OCI-LY3 (cell line): ENCODE measurements at regions not wholly inside any gene's neighbourhood (a gene's known extent, or its start where the extent isn't known, plus 50 kb on each side); places are given as distances from the start of the nearest gene placed in this dataset.

Experiments
- H2AFZ ChIP-seq: fragments of 200-600, 300-600 bp; shearing (Covaris generic); 2 replicates; pipeline ENCODE4 v1.6.0; 2014; ENCODE audit warnings: antibody characterized with exemption, low read depth, low read length
- H3K27ac ChIP-seq: fragments of 200-600, 300-600 bp; sonication (generic); 2 replicates; pipeline ENCODE4 v1.5.1; 2014; ENCODE audit warnings: mild to moderate bottlenecking, low read length, moderate library complexity, mixed read lengths
- H3K27me3 ChIP-seq: fragments of 200-600, 300-600 bp; sonication (generic); 2 replicates; pipeline ENCODE4 v1.6.1; 2014; ENCODE audit warnings: low read depth, low read length, mixed read lengths
- H3K36me3 ChIP-seq: fragments of 200-600, 300-600 bp; sonication (generic); replicated peaks from 2 replicates; pipeline ENCODE3; 2014; ENCODE audit warnings: low read depth, low read length, mixed read lengths
- H3K4me1 ChIP-seq: fragments of 300-600, 200-600 bp; sonication (generic); 2 replicates; pipeline ENCODE4 v1.6.1; 2014; ENCODE audit warnings: low read length, mixed read lengths
- H3K4me2 ChIP-seq: fragments of 200-600, 300-600 bp; sonication (generic); 2 replicates; pipeline ENCODE4 v1.6.1; 2014; ENCODE audit warnings: low read length, mixed read lengths
- H3K4me3 ChIP-seq: fragments of 300-600, 200-600 bp; sonication (generic); 2 replicates; pipeline ENCODE4 v1.5.1; 2014; ENCODE audit warnings: antibody characterized with exemption, mild to moderate bottlenecking, low read length, moderate library complexity
- H3K79me2 ChIP-seq: fragments of 300-600, 200-600 bp; shearing (Covaris generic); 2 replicates; pipeline ENCODE4 v1.6.1; 2014; ENCODE audit warnings: mild to moderate bottlenecking, low read length, mixed read lengths
- H3K9ac ChIP-seq: fragments of 300-600, 200-600 bp; shearing (Covaris generic); 2 replicates; pipeline ENCODE4 v1.6.0; 2014; ENCODE audit warnings: mild to moderate bottlenecking, low read length, moderate library complexity
- H3K9me3 ChIP-seq: fragments of 200-600, 300-600 bp; shearing (Covaris generic); 2 replicates; pipeline ENCODE4 v1.6.1; 2014; ENCODE audit warnings: low read length, mixed read lengths; ENCODE audit not compliant: insufficient read depth
- H4K20me1 ChIP-seq: fragments of 200-600, 300-600 bp; sonication (generic); 2 replicates; pipeline ENCODE4 v1.6.1; 2016; ENCODE audit warnings: low read length, mixed read lengths; ENCODE audit not compliant: insufficient read depth
- CTCF ChIP-seq: fragments of 200-600, 300-600 bp; sonication (generic); IDR thresholded peaks from 2 replicates; pipeline ENCODE4 v1.5.1; 2014; ENCODE audit warnings: antibody characterized with exemption, low read length, low read depth
- EZH2phosphoT487 ChIP-seq: fragments of 200-600 bp; shearing (Covaris generic); IDR thresholded peaks from 2 replicates; pipeline ENCODE4 v1.6.1; 2018; ENCODE audit warnings: antibody characterized with exemption, mixed run types, low read depth

- peaks cover 2% of the 10 kb centered on the region for H3K36me3 ChIP-seq
- no peak overlapping the region for H2AFZ ChIP-seq
- H3K27ac ChIP-seq, result peak overlapping the region; percentile 70
- no peak overlapping the region for H3K4me3 ChIP-seq
- no peaks in the 10 kb centered on the region for H3K9me3 ChIP-seq
- TF ChIP-seq EZH2phosphoT487 (no peak), CTCF (no peak)
- peak overlapping the region; percentile 73 for H3K4me2 ChIP-seq
- H3K79me2 ChIP-seq, result no peaks in the 10 kb centered on the region
- peak overlapping the region; percentile 47; the same call in 1 of the 2 replicates for H3K9ac ChIP-seq
- H3K4me1 ChIP-seq, result peaks cover 49% of the 10 kb centered on the region
- H4K20me1 ChIP-seq, result no peaks in the 10 kb centered on the region
- H3K27me3 ChIP-seq, result no peaks in the 10 kb centered on the region
Measured at GRCh38 chr13:58542530-58542929, 911.0 kb downstream of the PCDH17 start.

- Histone ChIP-seq H3K4me2 (peak overlapping the region; percentile 62), H3K4me1 (peaks cover 61% of the 10 kb centered on the region), H3K27ac (peak overlapping the region; percentile 55), H3K4me3 (peak overlapping the region; percentile 18; the same call in 1 of the 2 replicates), H2AFZ (no peak overlapping the region), H3K27me3 (peaks cover 9% of the 10 kb centered on the region; the same call in 1 of the 2 replicates), H3K36me3 (peaks cover 2% of the 10 kb centered on the region), H3K79me2 (no peaks in the 10 kb centered on the region), H3K9me3 (no peaks in the 10 kb centered on the region), H3K9ac (peak overlapping the region; percentile 27; the same call in 1 of the 2 replicates), H4K20me1 (no peaks in the 10 kb centered on the region)
- TF ChIP-seq CTCF, result peak; percentile 37
- TF ChIP-seq EZH2phosphoT487, result no peak
Measured at GRCh38 chr13:58547419-58547818, 915.9 kb downstream of the PCDH17 start.

- Histone ChIP-seq H2AFZ (no peak overlapping the region), H3K9ac (no peak overlapping the region), H3K27ac (no peak overlapping the region), H3K79me2 (no peaks in the 10 kb centered on the region), H3K27me3 (no peaks in the 10 kb centered on the region), H3K9me3 (no peaks in the 10 kb centered on the region), H3K36me3 (no peaks in the 10 kb centered on the region), H3K4me1 (no peaks in the 10 kb centered on the region), H3K4me3 (no peak overlapping the region), H3K4me2 (no peak overlapping the region), H4K20me1 (no peaks in the 10 kb centered on the region)
- TF ChIP-seq CTCF (no peak), EZH2phosphoT487 (no peak)
Measured at GRCh38 chr13:58566176-58566575, 934.6 kb downstream of the PCDH17 start.

GRCh38 chr13:58573743-58574142 is 942.2 kb downstream of the PCDH17 start:
- H3K4me3 ChIP-seq, result no peak overlapping the region
- H4K20me1 ChIP-seq, result no peaks in the 10 kb centered on the region
- H3K4me2 ChIP-seq, result peak overlapping the region; percentile 13; the same call in 1 of the 2 replicates
- no peak for TF ChIP-seq CTCF
- TF ChIP-seq EZH2phosphoT487, result no peak
- H2AFZ ChIP-seq, result 0 out of 2 replicates have a peak overlapping the region, but pooled peaks have one; percentile 7
- H3K4me1 ChIP-seq, result peaks cover 11% of the 10 kb centered on the region
- no peak overlapping the region for H3K9ac ChIP-seq
- H3K27me3 ChIP-seq, result no peaks in the 10 kb centered on the region
- peaks cover 18% of the 10 kb centered on the region for H3K36me3 ChIP-seq
- H3K27ac ChIP-seq, result peak overlapping the region; percentile 35; the same call in 1 of the 2 replicates
- H3K9me3 ChIP-seq, result peaks cover 3% of the 10 kb centered on the region
- no peaks in the 10 kb centered on the region for H3K79me2 ChIP-seq
